Liver (tissue), 3 donors: ENCODE measurements at regions not wholly inside any gene's neighbourhood (a gene's known extent, or its start where the extent isn't known, plus 50 kb on each side); places are given as distances from the start of the nearest gene placed in this dataset.

ENCODE experiments used
- JUND ChIP-seq, 2 donors: IDR thresholded peaks; 2 replicates each; pipeline ENCODE4 v1.6.1; 2016; ENCODE audit warnings: antibody characterized with exemption in 2 of 2
- NR2F2 ChIP-seq: IDR thresholded peaks from 2 replicates; pipeline ENCODE4 v1.6.1; 2016; ENCODE audit warnings: antibody characterized with exemption
- SP1 ChIP-seq: IDR thresholded peaks from 2 replicates; pipeline ENCODE4 v1.6.1; 2018; ENCODE audit warnings: antibody characterized with exemption, mild to moderate bottlenecking
- YY1 ChIP-seq: IDR thresholded peaks from 2 replicates; pipeline ENCODE4 v1.6.1; 2016; ENCODE audit warnings: antibody characterized with exemption, mild to moderate bottlenecking
- TF ChIP-seq, protein P1 (sequence below): fragments of 150-350 bp; IDR thresholded peaks from 2 replicates; pipeline ENCODE4 v1.5.1; 2017; ENCODE audit warnings: improper control_type of control experiment, low read depth, low read length; ENCODE audit not compliant: missing input control
- TF ChIP-seq, protein P2 (sequence below): IDR thresholded peaks from 2 replicates; pipeline ENCODE4 v1.6.1; 2016; ENCODE audit warnings: antibody characterized with exemption, mild to moderate bottlenecking
- TF ChIP-seq, protein P3 (sequence below): IDR thresholded peaks from 2 replicates; pipeline ENCODE4 v1.6.1; 2016; ENCODE audit warnings: antibody characterized with exemption
- donor health status: healthy.
- donor health status: healthy.

GRCh38 chr1:90622666-90623065, 94.4 kb downstream of the BARHL2 start:
- TF ChIP-seq, protein P1, sequence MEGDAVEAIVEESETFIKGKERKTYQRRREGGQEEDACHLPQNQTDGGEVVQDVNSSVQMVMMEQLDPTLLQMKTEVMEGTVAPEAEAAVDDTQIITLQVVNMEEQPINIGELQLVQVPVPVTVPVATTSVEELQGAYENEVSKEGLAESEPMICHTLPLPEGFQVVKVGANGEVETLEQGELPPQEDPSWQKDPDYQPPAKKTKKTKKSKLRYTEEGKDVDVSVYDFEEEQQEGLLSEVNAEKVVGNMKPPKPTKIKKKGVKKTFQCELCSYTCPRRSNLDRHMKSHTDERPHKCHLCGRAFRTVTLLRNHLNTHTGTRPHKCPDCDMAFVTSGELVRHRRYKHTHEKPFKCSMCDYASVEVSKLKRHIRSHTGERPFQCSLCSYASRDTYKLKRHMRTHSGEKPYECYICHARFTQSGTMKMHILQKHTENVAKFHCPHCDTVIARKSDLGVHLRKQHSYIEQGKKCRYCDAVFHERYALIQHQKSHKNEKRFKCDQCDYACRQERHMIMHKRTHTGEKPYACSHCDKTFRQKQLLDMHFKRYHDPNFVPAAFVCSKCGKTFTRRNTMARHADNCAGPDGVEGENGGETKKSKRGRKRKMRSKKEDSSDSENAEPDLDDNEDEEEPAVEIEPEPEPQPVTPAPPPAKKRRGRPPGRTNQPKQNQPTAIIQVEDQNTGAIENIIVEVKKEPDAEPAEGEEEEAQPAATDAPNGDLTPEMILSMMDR: no peak
- TF ChIP-seq, protein P2, sequence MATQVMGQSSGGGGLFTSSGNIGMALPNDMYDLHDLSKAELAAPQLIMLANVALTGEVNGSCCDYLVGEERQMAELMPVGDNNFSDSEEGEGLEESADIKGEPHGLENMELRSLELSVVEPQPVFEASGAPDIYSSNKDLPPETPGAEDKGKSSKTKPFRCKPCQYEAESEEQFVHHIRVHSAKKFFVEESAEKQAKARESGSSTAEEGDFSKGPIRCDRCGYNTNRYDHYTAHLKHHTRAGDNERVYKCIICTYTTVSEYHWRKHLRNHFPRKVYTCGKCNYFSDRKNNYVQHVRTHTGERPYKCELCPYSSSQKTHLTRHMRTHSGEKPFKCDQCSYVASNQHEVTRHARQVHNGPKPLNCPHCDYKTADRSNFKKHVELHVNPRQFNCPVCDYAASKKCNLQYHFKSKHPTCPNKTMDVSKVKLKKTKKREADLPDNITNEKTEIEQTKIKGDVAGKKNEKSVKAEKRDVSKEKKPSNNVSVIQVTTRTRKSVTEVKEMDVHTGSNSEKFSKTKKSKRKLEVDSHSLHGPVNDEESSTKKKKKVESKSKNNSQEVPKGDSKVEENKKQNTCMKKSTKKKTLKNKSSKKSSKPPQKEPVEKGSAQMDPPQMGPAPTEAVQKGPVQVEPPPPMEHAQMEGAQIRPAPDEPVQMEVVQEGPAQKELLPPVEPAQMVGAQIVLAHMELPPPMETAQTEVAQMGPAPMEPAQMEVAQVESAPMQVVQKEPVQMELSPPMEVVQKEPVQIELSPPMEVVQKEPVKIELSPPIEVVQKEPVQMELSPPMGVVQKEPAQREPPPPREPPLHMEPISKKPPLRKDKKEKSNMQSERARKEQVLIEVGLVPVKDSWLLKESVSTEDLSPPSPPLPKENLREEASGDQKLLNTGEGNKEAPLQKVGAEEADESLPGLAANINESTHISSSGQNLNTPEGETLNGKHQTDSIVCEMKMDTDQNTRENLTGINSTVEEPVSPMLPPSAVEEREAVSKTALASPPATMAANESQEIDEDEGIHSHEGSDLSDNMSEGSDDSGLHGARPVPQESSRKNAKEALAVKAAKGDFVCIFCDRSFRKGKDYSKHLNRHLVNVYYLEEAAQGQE: no peak
- TF ChIP-seq YY1: no peak
- TF ChIP-seq SP1: no peak
- TF ChIP-seq JUND (IDR thresholded peaks at IDR 0.05): no peak
- no peak for TF ChIP-seq NR2F2
- TF ChIP-seq, protein P3, sequence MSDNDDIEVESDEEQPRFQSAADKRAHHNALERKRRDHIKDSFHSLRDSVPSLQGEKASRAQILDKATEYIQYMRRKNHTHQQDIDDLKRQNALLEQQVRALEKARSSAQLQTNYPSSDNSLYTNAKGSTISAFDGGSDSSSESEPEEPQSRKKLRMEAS: no peak
